Ishikawa (cell line): ENCODE measurements at regions not wholly inside any gene's neighbourhood (a gene's known extent, or its start where the extent isn't known, plus 50 kb on each side); places are given as distances from the start of the nearest gene placed in this dataset.

ENCODE experiments used
- CREB1 ChIP-seq: IDR thresholded peaks from 2 replicates; pipeline ENCODE4 v1.6.1; 2012; ENCODE audit warnings: low read depth
- EP300 ChIP-seq: IDR thresholded peaks from 2 replicates; pipeline ENCODE4 v1.6.1; 2012; ENCODE audit warnings: borderline replicate concordance
- FOXM1 ChIP-seq: IDR thresholded peaks from 2 replicates; pipeline ENCODE4 v1.6.1; 2012; ENCODE audit warnings: low read depth, borderline replicate concordance
- TAF1 ChIP-seq: IDR thresholded peaks from 2 replicates; pipeline ENCODE4 v1.6.1; 2012; ENCODE audit warnings: low read depth, mild to moderate bottlenecking
- ZBTB7A ChIP-seq: IDR thresholded peaks from 2 replicates; pipeline ENCODE4 v1.6.1; 2012; ENCODE audit warnings: low read depth
- TF ChIP-seq, protein P1 (sequence below): IDR thresholded peaks from 2 replicates; pipeline ENCODE4 v1.6.1; 2012
- TF ChIP-seq, protein P2 (sequence below): IDR thresholded peaks from 2 replicates; pipeline ENCODE4 v1.6.1; 2012; ENCODE audit warnings: low read depth, mild to moderate bottlenecking

DNA sequence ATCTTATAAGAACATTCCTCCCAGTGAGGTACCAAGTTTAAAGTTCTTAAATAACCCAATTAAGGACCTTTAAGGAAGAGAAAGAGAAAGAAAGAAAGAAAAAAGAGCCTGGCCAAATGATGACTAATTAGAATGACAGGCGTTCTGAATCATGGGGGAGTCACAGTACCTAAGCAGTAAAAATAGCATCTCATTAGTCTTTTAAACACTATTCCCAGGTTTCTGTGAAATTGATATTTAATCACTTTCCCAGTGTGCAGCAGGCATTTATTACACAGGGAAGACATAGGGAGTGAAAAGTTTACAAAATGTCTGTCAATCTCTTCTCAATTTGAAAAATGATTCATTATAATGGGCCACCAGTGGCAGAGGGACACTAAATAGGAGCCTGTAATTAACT, 251.4 kb upstream of the MANEA start:
- TF ChIP-seq, protein P1, sequence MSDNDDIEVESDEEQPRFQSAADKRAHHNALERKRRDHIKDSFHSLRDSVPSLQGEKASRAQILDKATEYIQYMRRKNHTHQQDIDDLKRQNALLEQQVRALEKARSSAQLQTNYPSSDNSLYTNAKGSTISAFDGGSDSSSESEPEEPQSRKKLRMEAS, result no peak
- no peak for TF ChIP-seq FOXM1
- TF ChIP-seq EP300, result no peak
- TF ChIP-seq CREB1, result no peak
- TF ChIP-seq, protein P2, sequence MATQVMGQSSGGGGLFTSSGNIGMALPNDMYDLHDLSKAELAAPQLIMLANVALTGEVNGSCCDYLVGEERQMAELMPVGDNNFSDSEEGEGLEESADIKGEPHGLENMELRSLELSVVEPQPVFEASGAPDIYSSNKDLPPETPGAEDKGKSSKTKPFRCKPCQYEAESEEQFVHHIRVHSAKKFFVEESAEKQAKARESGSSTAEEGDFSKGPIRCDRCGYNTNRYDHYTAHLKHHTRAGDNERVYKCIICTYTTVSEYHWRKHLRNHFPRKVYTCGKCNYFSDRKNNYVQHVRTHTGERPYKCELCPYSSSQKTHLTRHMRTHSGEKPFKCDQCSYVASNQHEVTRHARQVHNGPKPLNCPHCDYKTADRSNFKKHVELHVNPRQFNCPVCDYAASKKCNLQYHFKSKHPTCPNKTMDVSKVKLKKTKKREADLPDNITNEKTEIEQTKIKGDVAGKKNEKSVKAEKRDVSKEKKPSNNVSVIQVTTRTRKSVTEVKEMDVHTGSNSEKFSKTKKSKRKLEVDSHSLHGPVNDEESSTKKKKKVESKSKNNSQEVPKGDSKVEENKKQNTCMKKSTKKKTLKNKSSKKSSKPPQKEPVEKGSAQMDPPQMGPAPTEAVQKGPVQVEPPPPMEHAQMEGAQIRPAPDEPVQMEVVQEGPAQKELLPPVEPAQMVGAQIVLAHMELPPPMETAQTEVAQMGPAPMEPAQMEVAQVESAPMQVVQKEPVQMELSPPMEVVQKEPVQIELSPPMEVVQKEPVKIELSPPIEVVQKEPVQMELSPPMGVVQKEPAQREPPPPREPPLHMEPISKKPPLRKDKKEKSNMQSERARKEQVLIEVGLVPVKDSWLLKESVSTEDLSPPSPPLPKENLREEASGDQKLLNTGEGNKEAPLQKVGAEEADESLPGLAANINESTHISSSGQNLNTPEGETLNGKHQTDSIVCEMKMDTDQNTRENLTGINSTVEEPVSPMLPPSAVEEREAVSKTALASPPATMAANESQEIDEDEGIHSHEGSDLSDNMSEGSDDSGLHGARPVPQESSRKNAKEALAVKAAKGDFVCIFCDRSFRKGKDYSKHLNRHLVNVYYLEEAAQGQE, result no peak
- no peak for TF ChIP-seq TAF1
- TF ChIP-seq ZBTB7A, result no peak
